ENCODE measurements at regions not wholly inside any gene's neighbourhood (a gene's known extent, or its start where the extent isn't known, plus 50 kb on each side); places are given as distances from the start of the nearest gene placed in this dataset.
"Not testable (repeated sequence)": the region's sequence is repeated elsewhere in the genome, so short reads cannot be mapped to it uniquely, and the experiment has no call there.

DNA sequence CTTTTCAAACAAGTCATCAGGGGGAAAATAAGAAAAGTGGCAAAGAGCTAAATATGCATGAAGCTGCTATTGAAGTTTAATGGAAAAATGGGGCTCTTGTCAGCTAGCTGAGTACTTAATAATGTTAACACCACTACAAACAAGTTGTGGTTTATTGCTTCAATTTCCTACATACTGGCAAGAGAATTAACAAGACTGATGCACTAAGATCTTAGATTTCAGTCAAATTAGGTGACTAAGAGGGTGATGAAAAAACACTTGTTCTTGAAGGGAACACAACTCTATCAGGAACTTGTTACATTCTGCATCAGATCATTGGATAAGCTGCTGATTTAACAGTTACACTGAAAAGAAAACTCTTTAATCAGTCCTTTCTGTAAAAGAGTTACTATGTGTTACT lies 234.6 kb upstream of the AFF2 start:
- DNase-seq: no peak

DNA sequence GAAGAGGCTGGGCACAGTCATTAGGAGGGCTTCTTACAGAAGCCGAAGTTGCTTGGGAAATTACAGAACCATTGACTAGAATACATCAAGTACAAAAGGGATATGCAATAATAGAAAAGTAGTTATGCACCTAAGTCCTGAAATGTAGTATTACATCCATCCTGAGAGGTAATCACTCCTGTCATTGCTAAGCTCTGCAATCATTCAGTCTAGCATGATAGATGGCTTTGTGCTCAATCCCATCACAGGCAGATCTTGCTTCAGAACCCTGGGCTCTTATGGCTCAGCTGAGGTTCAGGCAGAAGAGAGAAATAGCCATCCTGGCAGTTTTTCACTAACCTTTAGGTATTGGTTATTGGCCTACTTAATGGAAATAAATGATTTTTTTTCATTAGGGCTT lies 231.7 kb upstream of the AFF2 start:
- no peak for DNase-seq

DNA sequence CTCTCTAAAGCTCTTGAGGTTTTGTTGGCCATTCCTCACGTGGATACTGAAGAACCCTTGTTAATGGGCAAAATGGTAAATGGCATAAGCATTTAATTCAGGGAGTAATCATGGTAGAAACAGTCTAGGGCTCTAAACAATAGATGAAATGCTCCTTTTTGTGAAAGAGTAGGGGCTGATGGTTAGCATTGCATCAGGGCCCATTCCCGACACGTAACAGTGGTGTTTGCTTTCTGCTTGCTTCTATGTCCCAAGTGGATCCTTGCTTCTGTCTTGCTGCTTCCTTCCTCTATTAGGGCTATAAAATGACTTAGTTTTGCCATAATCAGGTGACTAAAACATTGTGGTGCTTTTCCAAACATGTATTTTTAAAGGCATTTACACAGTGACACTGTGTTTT lies 230.9 kb upstream of the AFF2 start:
- DNase-seq: no peak

DNA sequence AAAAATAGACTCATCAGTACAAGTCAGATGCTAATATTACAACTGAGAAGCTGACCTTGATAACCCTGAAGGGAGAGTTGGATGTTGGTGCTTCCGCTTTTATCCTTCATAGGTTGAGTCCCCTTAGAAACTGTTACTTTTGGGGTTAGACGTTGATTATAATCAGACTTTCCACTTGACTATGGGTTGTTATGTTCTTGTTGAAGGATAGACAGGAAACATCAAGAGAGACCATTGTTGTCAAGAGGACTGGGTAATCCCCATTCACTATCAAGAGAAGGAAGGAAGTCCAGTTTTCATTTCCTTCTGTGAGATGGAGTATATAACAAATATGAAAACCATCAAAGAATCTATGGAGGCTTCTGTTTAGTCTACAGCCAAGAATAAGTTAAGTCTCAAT lies 229.9 kb upstream of the AFF2 start:
- DNase-seq: no peak

DNA sequence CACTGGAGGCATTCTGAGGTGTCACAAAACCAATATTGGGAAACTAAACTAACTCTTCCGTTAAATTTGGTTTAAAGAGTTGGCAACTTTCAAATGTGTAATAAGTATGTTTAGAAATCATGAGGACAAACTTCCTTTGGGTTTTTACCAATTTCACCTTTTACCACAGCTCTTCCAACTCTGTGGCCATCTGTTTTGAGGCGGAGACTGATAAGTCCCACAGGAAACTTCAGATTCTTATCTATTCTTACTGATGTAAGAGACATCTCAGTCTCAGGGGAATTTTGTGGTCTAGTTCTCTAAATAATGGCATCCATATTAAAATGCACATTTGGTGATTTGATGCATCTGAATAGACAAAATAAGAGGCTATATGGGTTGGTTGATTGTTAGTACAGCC lies 229.2 kb upstream of the AFF2 start:
- no peak for DNase-seq

DNA sequence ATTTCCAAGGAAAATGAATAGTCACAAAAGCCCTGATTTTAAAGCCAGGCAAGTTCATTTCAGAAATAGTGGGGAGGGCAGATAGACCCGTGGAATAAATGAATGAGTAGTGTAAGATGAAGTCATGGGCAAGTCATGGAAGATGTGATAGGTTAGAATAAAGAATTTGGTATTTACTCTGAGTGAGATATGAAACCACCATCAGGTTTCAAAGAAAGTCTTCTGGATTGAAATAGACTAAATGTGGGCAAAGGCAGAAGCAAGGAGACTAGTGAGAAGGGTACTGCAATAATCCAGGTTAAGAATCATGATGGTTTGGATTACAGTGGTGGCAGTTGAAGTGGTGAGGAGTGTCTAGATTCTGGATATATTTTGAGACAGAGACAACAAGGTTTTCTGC lies 218.5 kb upstream of the AFF2 start:
- no peak for DNase-seq

DNA sequence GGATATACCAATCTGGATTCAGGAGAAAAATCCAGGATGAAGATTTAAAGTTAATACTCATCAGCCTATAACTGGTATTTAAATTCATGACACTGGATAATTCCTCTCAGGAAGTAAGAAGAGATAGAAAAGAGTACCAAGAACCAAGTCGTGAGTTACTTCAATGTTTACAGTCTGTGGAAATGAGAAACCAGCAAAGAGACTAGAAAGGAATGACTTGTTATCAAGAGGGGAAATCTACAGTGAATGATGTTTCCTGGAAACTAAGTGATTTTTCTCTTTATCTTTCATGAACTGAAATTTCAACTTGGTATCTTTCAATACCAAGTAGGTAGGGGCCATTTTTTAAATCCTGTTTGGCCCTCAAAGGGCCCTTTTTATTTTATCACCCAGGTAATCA lies 217.9 kb upstream of the AFF2 start:
- DNase-seq: no peak

DNA sequence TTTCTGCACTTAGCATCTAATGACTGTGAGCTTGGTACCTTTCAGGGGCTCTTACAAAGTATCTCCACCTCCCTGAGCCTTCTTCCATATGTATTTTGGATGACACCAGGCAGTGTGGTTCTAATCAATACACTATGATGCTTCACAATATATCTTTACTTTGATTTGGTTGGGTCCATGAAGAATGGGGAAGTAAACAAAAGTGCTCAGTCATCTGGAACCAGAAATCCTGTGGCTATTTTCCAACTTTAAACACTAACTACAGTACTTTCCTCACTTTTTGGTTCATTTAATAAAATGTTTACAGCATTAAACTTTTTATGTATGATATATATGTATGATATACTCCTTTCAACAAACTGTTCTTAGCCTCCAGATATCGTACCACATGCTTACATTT lies 216.4 kb upstream of the AFF2 start:
- no peak for DNase-seq

DNA sequence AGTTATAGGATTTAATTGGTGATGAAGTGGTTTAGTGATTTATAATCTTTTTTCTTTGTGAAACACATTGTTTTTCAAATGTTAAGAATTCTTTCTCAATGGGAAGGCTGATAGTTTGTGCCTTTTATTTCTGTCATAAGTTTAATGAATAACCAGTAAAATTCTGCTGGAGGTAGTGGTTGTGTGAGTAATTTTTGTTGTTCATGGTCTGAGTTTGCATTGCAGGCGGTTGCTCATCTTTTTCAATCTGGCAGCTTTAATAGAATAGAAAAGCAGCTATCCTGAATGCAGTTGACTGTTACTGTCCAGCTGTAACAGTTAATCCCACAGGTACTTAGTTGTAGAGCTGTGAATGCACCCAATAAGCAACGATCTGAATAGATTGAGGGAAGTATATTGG lies 215.6 kb upstream of the AFF2 start:
- no peak for DNase-seq

DNA sequence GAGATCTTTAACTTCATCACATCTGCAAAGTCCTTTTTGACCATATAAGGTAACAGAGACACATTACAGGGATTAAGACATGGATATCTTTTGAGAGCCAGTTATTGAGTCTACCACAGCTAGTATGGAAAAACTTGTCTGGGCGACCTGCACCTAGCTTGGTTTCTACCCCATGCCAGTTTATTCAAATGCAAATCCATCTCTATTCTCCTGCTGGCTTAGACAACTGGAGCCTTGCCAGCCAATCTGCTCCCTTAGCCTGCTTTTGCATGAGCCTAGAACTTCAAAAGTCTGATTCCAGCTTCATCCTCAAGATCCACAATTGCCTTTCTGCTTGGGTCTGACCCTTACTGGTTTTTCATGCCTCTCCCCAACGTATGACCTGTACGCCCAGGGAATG lies 212.0 kb upstream of the AFF2 start:
- DNase-seq: no peak

DNA sequence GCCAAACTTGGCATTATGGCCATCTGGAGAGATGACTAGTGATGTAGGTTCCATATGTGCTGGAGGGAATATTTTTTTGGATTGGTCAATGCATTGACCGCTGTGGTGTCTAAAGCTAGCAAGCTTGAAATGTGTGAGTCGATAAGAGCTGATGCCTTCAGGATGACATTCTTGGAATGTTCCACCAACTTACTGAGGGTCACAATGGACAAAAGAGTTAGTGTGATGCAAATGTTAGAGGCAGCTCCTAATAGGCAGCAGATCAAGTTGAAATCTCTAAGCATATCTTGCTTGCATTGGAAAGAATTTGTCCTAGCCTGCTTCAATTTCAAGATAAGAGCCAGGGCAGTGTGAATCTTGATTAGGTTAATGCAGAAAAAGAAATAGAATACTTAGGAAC lies 210.4 kb upstream of the AFF2 start:
- no peak for DNase-seq

DNA sequence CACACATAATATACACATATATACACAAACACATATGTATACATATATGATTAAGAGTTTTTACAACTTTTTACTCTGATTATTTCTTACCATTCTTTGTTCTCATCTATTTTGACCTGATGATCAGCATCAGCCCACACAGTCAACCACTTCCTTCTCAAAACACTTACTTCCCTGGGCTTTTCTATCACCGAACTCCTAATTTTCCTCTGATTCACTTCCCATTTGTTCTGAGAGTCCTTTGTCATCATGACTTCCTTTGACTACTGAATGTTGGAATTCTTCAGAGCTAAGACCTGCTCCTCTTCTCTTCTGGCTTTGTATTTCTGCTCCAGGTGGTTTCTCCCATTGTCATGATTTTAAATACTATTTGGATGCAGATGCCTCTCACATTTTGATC lies 209.5 kb upstream of the AFF2 start:
- no peak for DNase-seq

DNA sequence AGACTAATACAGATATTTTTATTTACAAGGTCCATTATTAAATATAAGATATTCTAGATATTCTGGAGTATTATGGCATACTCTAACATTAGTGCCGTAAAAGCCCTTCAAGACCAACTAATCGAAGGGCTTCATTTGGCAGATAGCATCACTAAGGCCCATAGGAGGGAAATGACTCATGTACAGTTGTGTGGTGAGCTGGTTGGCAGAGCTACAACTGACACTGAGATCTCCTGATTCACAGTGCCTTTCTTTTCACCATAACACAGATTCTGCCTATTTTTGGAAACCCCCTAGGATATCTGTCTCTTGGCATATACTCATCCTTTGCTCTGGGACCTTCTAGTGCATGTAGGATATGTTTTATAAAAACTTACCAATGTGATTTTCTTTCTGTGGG lies 201.7 kb upstream of the AFF2 start:
- no peak for DNase-seq

DNA sequence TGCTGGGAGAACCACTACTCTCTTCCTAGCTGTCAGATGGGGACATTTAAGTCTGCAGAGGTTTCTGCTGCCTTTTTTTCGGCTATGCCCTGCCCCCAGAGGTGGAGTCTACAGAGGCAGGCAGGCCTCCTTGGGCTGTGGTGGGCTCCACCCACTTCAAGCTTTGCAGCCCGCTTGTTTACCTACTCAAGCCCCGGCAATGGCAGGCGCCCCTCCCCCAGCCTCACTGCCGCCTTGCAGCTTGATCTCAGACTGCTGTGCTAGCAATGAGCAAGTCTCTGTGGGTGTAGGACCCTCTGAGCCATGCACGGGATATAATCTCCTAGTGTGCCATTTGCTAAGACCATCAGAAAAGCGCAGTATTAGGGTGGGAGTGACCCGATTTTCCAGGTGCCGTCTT lies 195.2 kb upstream of the AFF2 start:
- not testable (repeated sequence) for DNase-seq

DNA sequence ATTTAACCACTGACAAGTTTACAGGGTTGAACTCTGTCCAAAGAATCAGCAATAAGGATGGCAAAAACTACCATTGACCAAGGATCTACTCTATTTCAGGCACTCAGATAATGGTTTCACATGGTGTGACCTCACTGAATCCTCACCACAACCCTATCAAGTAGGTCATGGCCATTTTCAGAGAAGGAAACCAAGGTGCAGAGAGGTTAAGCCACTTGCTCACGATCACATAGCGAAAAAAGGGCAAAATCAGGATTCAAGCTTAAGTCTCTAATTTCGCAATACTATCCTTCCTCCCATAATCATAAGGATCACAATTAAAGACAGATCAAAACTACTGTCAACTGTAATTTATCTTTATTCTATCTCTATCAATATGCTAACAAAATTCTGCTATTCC lies 191.0 kb upstream of the AFF2 start:
- no peak for DNase-seq

DNA sequence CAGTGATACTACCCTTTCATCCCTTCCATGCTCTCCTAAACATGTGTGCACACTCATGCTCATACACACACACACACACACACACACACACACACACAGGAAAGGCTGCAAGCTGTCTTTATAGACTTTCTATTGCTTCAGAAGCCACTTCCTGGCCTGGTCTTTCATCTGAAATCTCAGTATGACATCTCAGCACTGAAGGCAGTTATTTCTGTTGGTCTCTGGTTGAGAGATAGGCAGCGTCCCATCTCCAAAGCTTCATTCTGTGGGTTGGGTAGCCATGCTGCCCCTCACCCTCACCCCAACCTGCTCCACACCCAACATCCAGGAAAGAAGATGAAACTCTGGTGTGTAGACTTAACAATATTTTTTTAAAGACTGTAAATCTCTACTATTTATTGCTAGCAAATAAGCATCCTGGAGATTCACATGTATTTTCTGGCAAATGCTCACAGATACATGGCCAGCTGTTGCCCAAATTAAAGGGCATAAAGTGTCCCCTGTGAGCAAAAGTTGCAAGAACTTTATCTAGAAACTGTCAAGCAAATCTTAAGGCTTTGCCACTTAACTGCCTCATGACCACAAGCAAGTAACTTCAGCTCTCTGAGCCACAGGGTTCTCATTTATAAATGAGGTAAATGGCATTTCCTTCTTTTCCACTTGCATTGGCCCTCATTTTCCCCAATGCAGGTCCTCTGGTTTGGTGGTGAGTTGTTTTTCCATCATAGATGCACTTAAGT lies 189.8 kb upstream of the AFF2 start:
- no peak for DNase-seq

DNA sequence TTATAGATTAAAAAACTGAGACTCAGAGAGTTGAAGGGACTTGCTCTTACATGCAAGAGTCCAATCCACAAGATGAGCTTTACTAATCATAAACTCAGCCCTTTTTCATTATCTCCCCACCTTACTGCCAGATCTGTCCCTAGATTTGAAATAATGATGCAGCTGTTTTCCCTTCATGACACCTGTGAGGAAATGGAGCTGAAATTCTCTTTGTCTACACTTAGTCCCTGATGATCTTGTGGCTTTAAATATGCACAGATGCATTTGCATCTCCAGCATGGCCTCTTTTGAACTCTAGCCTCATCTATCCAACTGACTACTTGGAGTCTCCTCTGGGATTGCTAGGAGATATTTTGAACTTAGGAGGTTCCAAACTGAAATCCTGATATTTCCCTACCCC lies 188.9 kb upstream of the AFF2 start:
- DNase-seq: no peak

DNA sequence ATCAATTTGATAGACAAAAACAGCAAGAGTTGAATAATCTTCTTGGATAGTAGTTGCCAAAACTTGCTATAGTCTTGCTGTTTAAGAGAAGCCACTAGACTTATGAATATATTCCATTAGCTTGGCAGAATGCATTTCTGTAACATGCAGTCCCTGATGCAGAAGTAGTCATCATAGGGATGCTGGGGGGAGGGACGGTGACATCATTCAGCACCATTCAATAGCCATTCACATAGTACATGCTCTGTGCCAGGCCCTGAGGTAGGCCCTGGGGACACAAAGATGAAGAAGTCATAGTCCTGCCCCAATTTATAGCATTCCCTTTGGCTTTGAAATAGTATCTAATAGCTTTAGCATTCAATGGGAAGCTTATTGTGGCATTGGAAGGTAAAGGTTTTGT lies 185.5 kb upstream of the AFF2 start:
- no peak for DNase-seq

DNA sequence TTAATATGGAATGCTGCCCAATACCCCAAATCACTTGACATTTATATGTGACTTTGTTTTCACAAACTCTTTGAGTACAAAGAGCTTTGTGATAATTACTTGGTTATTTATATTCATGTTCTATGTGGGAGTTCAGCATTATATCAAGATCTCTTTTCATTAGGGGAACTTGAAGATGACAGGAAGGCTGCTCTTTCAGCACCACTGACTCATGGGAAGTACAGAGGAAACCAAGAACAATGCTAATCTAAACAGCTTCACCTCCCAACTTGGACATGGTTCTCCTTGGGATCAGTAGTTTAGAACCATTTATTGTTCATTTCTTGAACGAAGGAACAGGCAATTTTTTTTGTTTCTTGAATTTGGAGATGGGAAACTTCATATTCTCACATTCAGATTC lies 184.0 kb upstream of the AFF2 start:
- DNase-seq: no peak

DNA sequence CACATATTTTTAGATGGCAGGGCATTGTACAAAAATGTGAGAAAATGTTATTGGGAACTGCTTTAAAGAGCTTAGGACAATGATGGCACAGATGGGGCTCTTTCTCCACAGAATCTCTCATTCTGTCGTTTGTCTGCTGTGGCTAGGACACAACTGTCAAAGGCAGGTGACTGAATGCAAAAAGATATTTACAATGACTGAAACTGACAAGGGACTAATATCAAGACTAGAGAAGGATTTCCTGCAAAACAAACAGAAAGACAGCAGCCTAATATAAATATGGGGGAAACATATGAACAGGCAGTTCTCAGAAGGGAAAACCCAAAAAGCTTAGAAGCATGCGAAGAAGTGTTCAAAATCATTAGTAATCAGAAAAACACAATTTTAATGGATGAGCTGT lies 177.5 kb upstream of the AFF2 start:
- DNase-seq: no peak

DNA sequence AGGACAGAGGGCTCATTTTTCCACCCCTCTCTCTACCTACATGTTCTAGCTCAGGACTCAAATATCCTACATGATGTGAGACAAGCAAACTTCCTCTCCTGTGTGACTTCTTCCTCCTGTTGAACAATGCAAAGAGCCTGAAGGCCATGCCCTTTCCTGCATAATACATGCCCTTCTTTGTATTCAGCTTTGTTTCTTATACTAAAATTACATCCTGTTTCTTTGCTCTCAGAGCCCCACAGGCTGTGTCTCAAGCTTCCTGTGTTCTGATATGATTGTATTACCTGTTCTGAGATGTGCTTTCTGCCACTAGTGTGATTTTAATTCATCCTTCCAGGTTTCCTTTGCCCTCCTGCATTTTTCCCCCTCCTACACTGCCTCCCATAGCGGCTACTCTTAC lies 166.4 kb upstream of the AFF2 start:
- no peak for DNase-seq

DNA sequence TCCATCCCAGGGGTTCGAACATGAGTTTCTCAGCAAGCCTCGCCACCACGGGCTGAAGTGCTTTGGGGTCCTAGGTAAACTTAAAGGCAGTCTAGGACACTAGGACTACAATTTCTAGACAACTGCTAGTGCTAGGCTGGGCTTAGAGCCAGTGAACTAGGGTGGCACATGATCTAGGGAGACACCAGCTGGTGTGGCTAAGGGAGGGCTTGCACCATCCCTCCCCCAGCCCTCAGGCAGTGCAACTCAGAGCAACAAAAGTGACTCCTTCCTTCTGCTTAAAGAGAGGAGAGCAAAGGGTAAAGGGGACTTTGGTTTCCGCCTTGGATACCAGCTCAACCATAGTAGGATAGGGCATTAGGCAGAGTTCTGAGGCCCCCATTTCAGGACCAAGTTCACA lies 162.5 kb upstream of the AFF2 start:
- DNase-seq: no peak

DNA sequence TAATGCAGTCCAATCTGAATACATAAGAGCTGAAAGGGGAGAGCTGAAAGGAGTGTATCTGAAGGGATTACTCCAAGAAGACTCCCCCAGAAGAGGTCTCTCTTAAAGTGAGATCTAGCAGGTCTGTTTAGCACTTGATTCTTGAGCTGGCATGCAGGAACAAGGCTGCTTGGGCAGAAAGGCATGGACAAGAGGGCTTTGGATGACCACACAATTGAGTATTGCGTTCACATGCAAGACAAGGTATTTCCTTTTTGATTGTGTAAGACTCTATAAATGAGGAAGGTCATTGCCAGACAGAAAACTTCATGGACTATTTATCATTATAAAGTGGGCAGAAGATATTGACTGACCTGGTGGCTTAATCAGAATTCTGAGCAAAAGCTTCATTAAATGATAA lies 145.5 kb upstream of the AFF2 start:
- DNase-seq: no peak

DNA sequence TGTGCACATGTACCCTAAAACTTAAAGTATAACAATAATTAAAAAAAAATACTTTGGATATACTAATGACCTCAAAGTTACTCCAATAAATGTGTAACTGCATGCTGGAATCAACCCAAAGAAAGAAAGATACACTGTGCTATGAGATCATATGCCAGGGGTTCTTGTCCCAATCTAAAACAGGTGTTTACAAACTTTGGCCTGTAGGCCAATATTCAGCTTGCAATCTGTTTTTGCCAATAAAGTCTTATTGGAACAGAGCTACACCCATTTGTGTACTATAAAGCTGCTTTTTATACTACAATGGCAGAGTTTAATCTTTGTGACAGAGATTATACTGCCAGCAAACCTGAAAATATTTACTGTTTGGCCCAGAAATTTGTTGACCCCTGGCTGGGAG lies 138.8 kb upstream of the AFF2 start:
- no peak for DNase-seq

Data from muscle of arm (tissue), 1 donor.